ENCODE measurements at regions not wholly inside any gene's neighbourhood (a gene's known extent, or its start where the extent isn't known, plus 50 kb on each side); places are given as distances from the start of the nearest gene placed in this dataset.

GRCh38 chr2:121860033-121860757 is 104.7 kb downstream of the TSN start:
- no peak for TF ChIP-seq CTCF (conservative IDR thresholded peaks at IDR 0.05)
- TF ChIP-seq EZH2 (IDR thresholded peaks at IDR 0.05; ENCODE audit: low read depth) = no peak

All from PC-9 (cell line).